ENCODE measurements at regions not wholly inside any gene's neighbourhood (a gene's known extent, or its start where the extent isn't known, plus 50 kb on each side); places are given as distances from the start of the nearest gene placed in this dataset.
"Not testable (repeated sequence)": the region's sequence is repeated elsewhere in the genome, so short reads cannot be mapped to it uniquely, and the experiment has no call there.

DNA sequence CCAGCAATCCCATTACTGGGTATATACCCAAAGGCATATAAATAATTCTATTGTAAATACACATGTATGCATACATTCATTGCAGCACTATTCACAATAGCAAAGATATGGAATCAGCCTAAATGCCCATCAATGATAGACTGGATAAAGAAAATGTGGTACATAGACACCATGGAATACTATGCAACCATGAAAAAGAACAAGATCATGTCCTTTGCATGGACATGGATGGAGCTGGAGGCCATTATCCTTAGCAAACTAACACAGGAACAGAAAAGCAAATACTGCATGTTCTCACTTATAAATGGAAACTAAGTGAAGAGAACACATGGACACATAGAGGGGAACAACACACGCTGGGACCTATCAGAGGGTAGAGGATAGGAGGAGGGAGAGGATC is 51.3 kb upstream of the CASK start:
- DNase-seq = not testable (repeated sequence)

DNA sequence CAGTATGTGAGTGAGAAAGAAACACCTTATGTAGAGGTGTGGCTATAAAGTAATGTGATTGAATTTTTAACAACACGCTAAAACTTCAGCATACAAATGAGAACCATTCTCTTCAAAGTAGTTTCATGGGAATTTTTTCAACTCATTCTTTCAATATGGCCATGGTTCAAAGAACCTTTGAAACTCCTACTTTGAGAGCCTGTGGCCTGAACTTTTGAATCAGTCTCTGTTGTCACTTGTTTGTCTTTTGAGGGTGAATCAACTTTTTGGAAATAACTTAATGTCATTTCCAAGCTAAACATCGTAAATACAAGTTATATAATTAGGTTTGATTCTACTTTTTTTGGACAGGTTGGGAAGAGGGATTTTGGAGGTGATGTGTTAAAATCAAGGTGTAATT is 49.9 kb upstream of the CASK start:
- no peak for DNase-seq
